CD4-positive, alpha-beta T cell treated with Interleukin-4 for 1 hour (primary cell): ENCODE measurements at regions not wholly inside any gene's neighbourhood (a gene's known extent, or its start where the extent isn't known, plus 50 kb on each side); places are given as distances from the start of the nearest gene placed in this dataset.
"Not testable (repeated sequence)": the region's sequence is repeated elsewhere in the genome, so short reads cannot be mapped to it uniquely, and the experiment has no call there.

Source experiments
- DNase-seq, 2 donors: peaks; one replicate each; pipeline ENCODE4 v3.0.0-alpha.2; 2020 to 2022

GRCh38 chr9:86997156-86997555 lies 49.9 kb upstream of the GAS1 start:
- no peak for DNase-seq

- no peak for DNase-seq
Measured at GRCh38 chr9:86997951-86998350, 50.6 kb upstream of the GAS1 start.

- no peak for DNase-seq
Measured at GRCh38 chr9:87002517-87002916, 55.2 kb upstream of the GAS1 start.

GRCh38 chr9:87004016-87004415 lies 56.7 kb upstream of the GAS1 start:
- no peak for DNase-seq

- no peak for DNase-seq
Measured at GRCh38 chr9:87006956-87007355, 59.6 kb upstream of the GAS1 start.

GRCh38 chr9:87007711-87008366 lies 60.5 kb upstream of the GAS1 start:
- DNase-seq = no peak

- no peak for DNase-seq
Measured at GRCh38 chr9:87008667-87009066, 61.4 kb upstream of the GAS1 start.

GRCh38 chr9:87010626-87011025 lies 63.3 kb upstream of the GAS1 start:
- no peak for DNase-seq

GRCh38 chr9:87011551-87011950 lies 64.2 kb upstream of the GAS1 start:
- DNase-seq = no peak

GRCh38 chr9:87013490-87013889 lies 66.2 kb upstream of the GAS1 start:
- DNase-seq = no peak

- DNase-seq = no peak
Measured at GRCh38 chr9:87014436-87014835, 67.1 kb upstream of the GAS1 start.

- DNase-seq = no peak
Measured at GRCh38 chr9:87016681-87017080, 69.4 kb upstream of the GAS1 start.

- no peak for DNase-seq
Measured at GRCh38 chr9:87020169-87020950, 73.1 kb upstream of the GAS1 start.

GRCh38 chr9:87022178-87022577 lies 74.9 kb upstream of the GAS1 start:
- DNase-seq = no peak

GRCh38 chr9:87026204-87026603 lies 78.9 kb upstream of the GAS1 start:
- no peak for DNase-seq

- not testable (repeated sequence) for DNase-seq
Measured at GRCh38 chr9:87028836-87029235, 81.5 kb upstream of the GAS1 start.

GRCh38 chr9:87029905-87030304 lies 82.6 kb upstream of the GAS1 start:
- DNase-seq = no peak

- DNase-seq = no peak
Measured at GRCh38 chr9:87034841-87035240, 87.5 kb upstream of the GAS1 start.

- no peak for DNase-seq
Measured at GRCh38 chr9:87035879-87036278, 88.6 kb upstream of the GAS1 start.

GRCh38 chr9:87036506-87036905 lies 89.2 kb upstream of the GAS1 start:
- no peak for DNase-seq

GRCh38 chr9:87039809-87040392 lies 92.6 kb upstream of the GAS1 start:
- DNase-seq = no peak

GRCh38 chr9:87040410-87041009 lies 93.2 kb upstream of the GAS1 start:
- DNase-seq = no peak

- not testable (repeated sequence) for DNase-seq
Measured at GRCh38 chr9:87041553-87042235, 94.4 kb upstream of the GAS1 start.
